ENCODE measurements at regions not wholly inside any gene's neighbourhood (a gene's known extent, or its start where the extent isn't known, plus 50 kb on each side); places are given as distances from the start of the nearest gene placed in this dataset.

DNA sequence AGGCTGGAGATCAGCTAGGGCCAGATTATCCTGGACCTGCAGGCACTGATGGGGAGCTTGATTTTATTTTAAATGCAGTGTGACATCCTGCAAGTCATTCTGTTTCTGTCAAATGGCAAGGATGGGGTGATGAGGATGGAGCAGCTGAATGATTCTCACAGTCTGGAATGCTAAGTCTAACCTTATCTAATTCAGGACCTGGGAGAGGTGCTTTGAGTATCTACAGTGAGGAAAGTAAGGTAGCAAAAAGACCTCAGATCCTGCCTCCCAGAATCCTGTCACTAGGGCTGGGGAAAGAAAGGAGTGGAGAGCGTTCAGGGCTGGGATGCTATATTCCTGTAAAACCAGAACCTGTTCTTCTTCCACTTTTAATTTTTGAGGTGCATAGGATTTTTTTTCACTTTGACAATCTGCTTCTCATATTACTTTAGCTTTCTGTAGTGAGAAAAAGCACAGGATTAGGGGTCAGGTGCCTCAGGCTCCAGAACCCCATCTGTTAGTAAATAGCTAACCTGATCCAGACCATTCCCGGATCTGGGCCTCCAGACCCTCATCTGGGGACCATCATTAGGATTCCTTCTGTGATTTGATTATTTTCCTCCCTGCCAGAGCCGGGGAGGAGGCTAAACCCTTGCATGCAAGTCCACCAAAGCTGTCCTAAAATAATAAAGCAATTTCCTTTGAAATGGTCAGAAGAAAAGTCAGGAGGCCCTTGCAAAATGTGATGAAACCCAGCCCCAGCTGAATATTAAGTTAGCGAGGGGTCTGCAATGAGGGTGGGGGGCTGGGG is 54.7 kb downstream of the ASCL1 start (continued):
- TF ChIP-seq, protein P1, sequence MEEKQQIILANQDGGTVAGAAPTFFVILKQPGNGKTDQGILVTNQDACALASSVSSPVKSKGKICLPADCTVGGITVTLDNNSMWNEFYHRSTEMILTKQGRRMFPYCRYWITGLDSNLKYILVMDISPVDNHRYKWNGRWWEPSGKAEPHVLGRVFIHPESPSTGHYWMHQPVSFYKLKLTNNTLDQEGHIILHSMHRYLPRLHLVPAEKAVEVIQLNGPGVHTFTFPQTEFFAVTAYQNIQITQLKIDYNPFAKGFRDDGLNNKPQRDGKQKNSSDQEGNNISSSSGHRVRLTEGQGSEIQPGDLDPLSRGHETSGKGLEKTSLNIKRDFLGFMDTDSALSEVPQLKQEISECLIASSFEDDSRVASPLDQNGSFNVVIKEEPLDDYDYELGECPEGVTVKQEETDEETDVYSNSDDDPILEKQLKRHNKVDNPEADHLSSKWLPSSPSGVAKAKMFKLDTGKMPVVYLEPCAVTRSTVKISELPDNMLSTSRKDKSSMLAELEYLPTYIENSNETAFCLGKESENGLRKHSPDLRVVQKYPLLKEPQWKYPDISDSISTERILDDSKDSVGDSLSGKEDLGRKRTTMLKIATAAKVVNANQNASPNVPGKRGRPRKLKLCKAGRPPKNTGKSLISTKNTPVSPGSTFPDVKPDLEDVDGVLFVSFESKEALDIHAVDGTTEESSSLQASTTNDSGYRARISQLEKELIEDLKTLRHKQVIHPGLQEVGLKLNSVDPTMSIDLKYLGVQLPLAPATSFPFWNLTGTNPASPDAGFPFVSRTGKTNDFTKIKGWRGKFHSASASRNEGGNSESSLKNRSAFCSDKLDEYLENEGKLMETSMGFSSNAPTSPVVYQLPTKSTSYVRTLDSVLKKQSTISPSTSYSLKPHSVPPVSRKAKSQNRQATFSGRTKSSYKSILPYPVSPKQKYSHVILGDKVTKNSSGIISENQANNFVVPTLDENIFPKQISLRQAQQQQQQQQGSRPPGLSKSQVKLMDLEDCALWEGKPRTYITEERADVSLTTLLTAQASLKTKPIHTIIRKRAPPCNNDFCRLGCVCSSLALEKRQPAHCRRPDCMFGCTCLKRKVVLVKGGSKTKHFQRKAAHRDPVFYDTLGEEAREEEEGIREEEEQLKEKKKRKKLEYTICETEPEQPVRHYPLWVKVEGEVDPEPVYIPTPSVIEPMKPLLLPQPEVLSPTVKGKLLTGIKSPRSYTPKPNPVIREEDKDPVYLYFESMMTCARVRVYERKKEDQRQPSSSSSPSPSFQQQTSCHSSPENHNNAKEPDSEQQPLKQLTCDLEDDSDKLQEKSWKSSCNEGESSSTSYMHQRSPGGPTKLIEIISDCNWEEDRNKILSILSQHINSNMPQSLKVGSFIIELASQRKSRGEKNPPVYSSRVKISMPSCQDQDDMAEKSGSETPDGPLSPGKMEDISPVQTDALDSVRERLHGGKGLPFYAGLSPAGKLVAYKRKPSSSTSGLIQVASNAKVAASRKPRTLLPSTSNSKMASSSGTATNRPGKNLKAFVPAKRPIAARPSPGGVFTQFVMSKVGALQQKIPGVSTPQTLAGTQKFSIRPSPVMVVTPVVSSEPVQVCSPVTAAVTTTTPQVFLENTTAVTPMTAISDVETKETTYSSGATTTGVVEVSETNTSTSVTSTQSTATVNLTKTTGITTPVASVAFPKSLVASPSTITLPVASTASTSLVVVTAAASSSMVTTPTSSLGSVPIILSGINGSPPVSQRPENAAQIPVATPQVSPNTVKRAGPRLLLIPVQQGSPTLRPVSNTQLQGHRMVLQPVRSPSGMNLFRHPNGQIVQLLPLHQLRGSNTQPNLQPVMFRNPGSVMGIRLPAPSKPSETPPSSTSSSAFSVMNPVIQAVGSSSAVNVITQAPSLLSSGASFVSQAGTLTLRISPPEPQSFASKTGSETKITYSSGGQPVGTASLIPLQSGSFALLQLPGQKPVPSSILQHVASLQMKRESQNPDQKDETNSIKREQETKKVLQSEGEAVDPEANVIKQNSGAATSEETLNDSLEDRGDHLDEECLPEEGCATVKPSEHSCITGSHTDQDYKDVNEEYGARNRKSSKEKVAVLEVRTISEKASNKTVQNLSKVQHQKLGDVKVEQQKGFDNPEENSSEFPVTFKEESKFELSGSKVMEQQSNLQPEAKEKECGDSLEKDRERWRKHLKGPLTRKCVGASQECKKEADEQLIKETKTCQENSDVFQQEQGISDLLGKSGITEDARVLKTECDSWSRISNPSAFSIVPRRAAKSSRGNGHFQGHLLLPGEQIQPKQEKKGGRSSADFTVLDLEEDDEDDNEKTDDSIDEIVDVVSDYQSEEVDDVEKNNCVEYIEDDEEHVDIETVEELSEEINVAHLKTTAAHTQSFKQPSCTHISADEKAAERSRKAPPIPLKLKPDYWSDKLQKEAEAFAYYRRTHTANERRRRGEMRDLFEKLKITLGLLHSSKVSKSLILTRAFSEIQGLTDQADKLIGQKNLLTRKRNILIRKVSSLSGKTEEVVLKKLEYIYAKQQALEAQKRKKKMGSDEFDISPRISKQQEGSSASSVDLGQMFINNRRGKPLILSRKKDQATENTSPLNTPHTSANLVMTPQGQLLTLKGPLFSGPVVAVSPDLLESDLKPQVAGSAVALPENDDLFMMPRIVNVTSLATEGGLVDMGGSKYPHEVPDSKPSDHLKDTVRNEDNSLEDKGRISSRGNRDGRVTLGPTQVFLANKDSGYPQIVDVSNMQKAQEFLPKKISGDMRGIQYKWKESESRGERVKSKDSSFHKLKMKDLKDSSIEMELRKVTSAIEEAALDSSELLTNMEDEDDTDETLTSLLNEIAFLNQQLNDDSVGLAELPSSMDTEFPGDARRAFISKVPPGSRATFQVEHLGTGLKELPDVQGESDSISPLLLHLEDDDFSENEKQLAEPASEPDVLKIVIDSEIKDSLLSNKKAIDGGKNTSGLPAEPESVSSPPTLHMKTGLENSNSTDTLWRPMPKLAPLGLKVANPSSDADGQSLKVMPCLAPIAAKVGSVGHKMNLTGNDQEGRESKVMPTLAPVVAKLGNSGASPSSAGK (IDR thresholded peaks at IDR 0.05), result no peak
- TF ChIP-seq ZNF77 (CRISPR knock-in tag; IDR thresholded peaks at IDR 0.05), result no peak
- TF ChIP-seq DACH1 (IDR thresholded peaks at IDR 0.05; ENCODE audit: partially characterized antibody), result no peak
- TF ChIP-seq, protein P2, sequence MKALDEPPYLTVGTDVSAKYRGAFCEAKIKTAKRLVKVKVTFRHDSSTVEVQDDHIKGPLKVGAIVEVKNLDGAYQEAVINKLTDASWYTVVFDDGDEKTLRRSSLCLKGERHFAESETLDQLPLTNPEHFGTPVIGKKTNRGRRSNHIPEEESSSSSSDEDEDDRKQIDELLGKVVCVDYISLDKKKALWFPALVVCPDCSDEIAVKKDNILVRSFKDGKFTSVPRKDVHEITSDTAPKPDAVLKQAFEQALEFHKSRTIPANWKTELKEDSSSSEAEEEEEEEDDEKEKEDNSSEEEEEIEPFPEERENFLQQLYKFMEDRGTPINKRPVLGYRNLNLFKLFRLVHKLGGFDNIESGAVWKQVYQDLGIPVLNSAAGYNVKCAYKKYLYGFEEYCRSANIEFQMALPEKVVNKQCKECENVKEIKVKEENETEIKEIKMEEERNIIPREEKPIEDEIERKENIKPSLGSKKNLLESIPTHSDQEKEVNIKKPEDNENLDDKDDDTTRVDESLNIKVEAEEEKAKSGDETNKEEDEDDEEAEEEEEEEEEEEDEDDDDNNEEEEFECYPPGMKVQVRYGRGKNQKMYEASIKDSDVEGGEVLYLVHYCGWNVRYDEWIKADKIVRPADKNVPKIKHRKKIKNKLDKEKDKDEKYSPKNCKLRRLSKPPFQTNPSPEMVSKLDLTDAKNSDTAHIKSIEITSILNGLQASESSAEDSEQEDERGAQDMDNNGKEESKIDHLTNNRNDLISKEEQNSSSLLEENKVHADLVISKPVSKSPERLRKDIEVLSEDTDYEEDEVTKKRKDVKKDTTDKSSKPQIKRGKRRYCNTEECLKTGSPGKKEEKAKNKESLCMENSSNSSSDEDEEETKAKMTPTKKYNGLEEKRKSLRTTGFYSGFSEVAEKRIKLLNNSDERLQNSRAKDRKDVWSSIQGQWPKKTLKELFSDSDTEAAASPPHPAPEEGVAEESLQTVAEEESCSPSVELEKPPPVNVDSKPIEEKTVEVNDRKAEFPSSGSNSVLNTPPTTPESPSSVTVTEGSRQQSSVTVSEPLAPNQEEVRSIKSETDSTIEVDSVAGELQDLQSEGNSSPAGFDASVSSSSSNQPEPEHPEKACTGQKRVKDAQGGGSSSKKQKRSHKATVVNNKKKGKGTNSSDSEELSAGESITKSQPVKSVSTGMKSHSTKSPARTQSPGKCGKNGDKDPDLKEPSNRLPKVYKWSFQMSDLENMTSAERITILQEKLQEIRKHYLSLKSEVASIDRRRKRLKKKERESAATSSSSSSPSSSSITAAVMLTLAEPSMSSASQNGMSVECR (CRISPR knock-in tag; IDR thresholded peaks at IDR 0.05), result no peak
